ENCODE measurements at regions not wholly inside any gene's neighbourhood (a gene's known extent, or its start where the extent isn't known, plus 50 kb on each side); places are given as distances from the start of the nearest gene placed in this dataset.
"Not testable (repeated sequence)": the region's sequence is repeated elsewhere in the genome, so short reads cannot be mapped to it uniquely, and the experiment has no call there.

- no peak for TF ChIP-seq CTCF (IDR thresholded peaks at IDR 0.05; ENCODE audit: borderline replicate concordance, control extremely low read depth, extremely low read depth, insufficient read depth, missing control alignments)
- no peak for DNase-seq (ENCODE audit: low spot score)
- in situ Hi-C loops (cut with MboI; ENCODE audit: low sequenced_read_pairs, unreplicated experiment): no loop called here
Observed at GRCh38 chr2:4221434-4221833, 518.1 kb downstream of the DCDC2C start.

GRCh38 chr2:4221845-4222244 lies 518.5 kb downstream of the DCDC2C start:
- DNase-seq (ENCODE audit: low spot score): no peak
- no peak for TF ChIP-seq CTCF (IDR thresholded peaks at IDR 0.05; ENCODE audit: borderline replicate concordance, control extremely low read depth, extremely low read depth, insufficient read depth, missing control alignments)
- in situ Hi-C loops (cut with MboI; ENCODE audit: low sequenced_read_pairs, unreplicated experiment): no loop called here

GRCh38 chr2:4244422-4244821 lies 541.0 kb downstream of the DCDC2C start:
- in situ Hi-C loops (cut with MboI; ENCODE audit: low sequenced_read_pairs, unreplicated experiment): not testable (repeated sequence)

GRCh38 chr2:4246364-4247131 lies 543.2 kb downstream of the DCDC2C start:
- TF ChIP-seq CTCF (IDR thresholded peaks at IDR 0.05; ENCODE audit: borderline replicate concordance, control extremely low read depth, extremely low read depth, insufficient read depth, missing control alignments): no peak
- in situ Hi-C loops (cut with MboI; ENCODE audit: low sequenced_read_pairs, unreplicated experiment): no loop called here
- DNase-seq (ENCODE audit: low spot score): no peak

More at GRCh38 chr2:4244422-4244821, 541.0 kb downstream of the DCDC2C start:
- DNase-seq (ENCODE audit: low spot score): not testable (repeated sequence)

GRCh38 chr2:4247791-4248190 lies 544.4 kb downstream of the DCDC2C start:
- DNase-seq (ENCODE audit: low spot score): no peak
- in situ Hi-C loops (cut with MboI; ENCODE audit: low sequenced_read_pairs, unreplicated experiment): no loop called here
- TF ChIP-seq CTCF (IDR thresholded peaks at IDR 0.05; ENCODE audit: borderline replicate concordance, control extremely low read depth, extremely low read depth, insufficient read depth, missing control alignments): no peak

GRCh38 chr2:4255491-4255890 lies 552.1 kb downstream of the DCDC2C start:
- DNase-seq (ENCODE audit: low spot score): no peak
- in situ Hi-C loops (cut with MboI; ENCODE audit: low sequenced_read_pairs, unreplicated experiment): no loop called here
- no peak for TF ChIP-seq CTCF (IDR thresholded peaks at IDR 0.05; ENCODE audit: borderline replicate concordance, control extremely low read depth, extremely low read depth, insufficient read depth, missing control alignments)

GRCh38 chr2:4256351-4256750 lies 553.0 kb downstream of the DCDC2C start:
- no peak for TF ChIP-seq CTCF (IDR thresholded peaks at IDR 0.05; ENCODE audit: borderline replicate concordance, control extremely low read depth, extremely low read depth, insufficient read depth, missing control alignments)
- in situ Hi-C loops (cut with MboI; ENCODE audit: low sequenced_read_pairs, unreplicated experiment): no loop called here

More at GRCh38 chr2:4256351-4256750, 553.0 kb downstream of the DCDC2C start:
- no peak for DNase-seq (ENCODE audit: low spot score)
